SK-N-MC (cell line): ENCODE measurements at regions not wholly inside any gene's neighbourhood (a gene's known extent, or its start where the extent isn't known, plus 50 kb on each side); places are given as distances from the start of the nearest gene placed in this dataset.

Experiments
- EZH2 ChIP-seq: fragments of 200-600 bp; sonication (generic); IDR thresholded peaks from one replicate; pipeline ENCODE4 v1.6.1; 2017; ENCODE audit warnings: antibody characterized with exemption
- POLR2AphosphoS5 ChIP-seq: IDR thresholded peaks from 2 replicates; pipeline ENCODE4 v1.6.1; 2012; ENCODE audit warnings: mild to moderate bottlenecking, low read depth, low read length, borderline replicate concordance

GRCh38 chr13:110818747-110819146, 96.1 kb downstream of the ANKRD10 start:
- TF ChIP-seq EZH2 (no peak), POLR2AphosphoS5 (no peak)
